ENCODE measurements at regions not wholly inside any gene's neighbourhood (a gene's known extent, or its start where the extent isn't known, plus 50 kb on each side); places are given as distances from the start of the nearest gene placed in this dataset.
"Not testable (repeated sequence)": the region's sequence is repeated elsewhere in the genome, so short reads cannot be mapped to it uniquely, and the experiment has no call there.

DNA sequence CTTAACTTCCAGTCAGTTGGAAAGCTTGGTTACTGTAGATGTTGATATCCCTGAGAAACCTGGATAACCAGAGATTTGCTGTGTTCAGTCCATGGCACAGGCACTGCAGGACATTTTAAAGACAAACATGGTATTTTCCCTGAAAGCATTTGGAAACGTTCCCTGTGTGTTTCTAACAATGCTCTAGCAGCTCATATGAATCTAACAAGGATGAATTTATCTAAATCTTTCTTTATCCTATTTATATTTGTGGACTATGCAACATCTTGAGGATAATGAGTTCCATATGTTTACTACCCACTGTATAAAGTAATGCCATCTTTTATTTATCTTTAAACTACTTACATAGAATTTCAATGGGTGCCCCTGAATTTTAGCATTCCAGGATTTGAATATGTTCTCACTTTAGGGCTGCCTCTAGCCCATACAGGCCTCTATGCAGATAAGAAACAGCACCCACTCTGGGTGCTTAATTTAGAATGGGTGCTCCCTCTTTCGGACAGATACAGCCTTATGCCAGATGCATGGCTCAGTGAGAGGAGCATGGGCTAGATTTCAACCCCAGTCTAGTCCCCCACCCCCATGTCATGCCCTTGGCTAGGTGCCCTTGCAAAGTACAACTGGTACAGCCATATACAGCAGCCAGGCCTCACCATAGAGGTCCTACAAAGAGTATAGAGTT, 50.6 kb upstream of the NEMP2 start:
- DNase-seq (ENCODE audit: low spot score in 2 of 2) (no peak), ATAC-seq (no peak)
- peaks cover 0 to 6% of the 10 kb centered on the region in 2 donors for H3K9me3 Mint-ChIP-seq
- H3K36me3 Mint-ChIP-seq: peaks cover 0 to 7% of the 10 kb centered on the region in 2 donors
- no peak overlapping the region for H3K27ac Mint-ChIP-seq

DNA sequence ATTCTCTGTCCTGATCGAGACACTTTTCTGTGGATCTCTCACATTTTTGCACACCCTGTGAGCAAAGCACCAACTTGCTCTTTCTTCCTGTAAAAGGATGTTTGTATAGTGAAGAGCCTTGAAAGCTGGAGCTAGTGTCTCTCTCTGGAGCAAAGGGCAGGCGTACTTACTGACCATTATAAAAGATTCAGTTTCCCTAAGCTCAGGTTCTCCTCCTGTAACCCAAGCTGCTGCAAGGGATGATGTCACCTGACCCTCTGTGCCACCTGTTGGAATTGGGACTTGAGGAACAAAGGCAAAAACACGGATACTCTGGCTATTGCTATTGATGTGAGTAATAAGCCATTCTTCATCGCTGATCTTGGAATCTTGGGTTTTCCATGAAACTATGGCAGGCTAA, 52.6 kb upstream of the NEMP2 start:
- Mint-ChIP-seq H3K9me3 (peaks cover 0 to 6% of the 10 kb centered on the region in 2 donors), H3K36me3 (peaks cover 0 to 7% of the 10 kb centered on the region in 2 donors), H3K27ac (no peak overlapping the region)
- no peak for ATAC-seq
- no peak for DNase-seq (ENCODE audit: low spot score in 2 of 2)

DNA sequence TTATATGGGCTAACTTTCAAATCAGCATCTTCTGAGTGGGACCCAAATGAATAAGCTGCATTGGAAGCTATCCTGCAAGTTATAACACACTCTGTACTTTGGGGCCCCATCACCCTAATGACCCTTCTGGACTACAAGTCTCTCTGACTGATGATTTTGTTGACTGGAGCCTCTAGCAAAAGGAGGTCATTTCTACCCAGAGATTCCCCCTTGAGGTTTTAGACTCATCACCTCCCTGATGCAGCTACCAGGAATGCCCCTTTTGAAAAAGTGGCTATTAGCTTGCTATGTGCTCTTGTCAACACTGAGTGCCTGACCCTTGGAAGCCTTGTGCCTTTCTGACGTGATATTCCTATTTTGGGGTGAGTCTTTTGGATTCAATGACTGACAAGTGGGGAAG, 54.5 kb upstream of the NEMP2 start:
- Mint-ChIP-seq H3K9me3 (peaks cover 0 to under 1% of the 10 kb centered on the region in 2 donors), H3K36me3 (peaks cover 0 to 1% of the 10 kb centered on the region in 2 donors), H3K27ac (no peak overlapping the region)
- DNase-seq (ENCODE audit: low spot score in 2 of 2) (no peak), ATAC-seq (no peak)

DNA sequence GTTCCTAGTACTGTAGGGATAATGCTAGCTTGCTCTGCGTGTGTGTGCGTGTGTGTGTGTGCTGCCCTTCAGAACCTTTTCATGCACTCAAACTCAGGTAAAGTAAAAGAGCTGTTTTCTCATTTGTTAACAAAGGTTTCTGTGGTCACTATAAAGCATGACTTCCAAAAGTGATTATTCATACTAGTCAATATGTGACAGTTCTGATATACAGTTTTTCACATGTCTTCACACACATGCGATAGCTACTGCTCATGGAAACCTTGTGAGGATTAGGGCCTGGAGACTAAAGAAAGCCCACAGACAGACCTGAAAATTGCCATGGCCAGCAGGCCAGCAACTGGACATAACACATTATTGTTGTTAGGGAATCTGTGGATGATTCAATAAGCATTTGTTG, 56.9 kb upstream of the NEMP2 start:
- no peak overlapping the region for H3K27ac Mint-ChIP-seq
- peak in 1 of 2 donors; percentile 34 for ATAC-seq
- no peaks in the 10 kb centered on the region for H3K9me3 Mint-ChIP-seq
- no peak for DNase-seq (ENCODE audit: low spot score in 2 of 2)
- no peaks in the 10 kb centered on the region for H3K36me3 Mint-ChIP-seq

DNA sequence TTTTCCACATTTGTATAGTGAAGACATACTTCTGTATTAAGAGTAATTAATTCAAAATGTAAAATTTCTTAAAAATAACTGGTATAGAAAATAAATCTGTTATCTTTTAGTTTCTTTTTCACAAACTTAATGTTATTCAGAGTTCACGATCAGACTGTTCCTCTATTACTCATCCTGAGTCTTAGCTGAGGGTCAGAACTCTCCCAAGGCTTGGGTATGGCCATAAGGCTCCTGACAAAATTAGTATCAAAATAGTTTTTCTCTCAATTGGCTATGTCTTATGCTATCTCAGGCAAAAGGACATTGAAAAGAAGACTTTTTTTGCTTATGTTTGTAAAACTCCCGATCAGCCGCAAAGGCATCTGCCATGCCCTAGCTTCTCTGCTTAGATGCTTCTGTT, 56.1 kb upstream of the NAB1 start:
- Mint-ChIP-seq H3K36me3 (no peaks in the 10 kb centered on the region), H3K27ac (no peak overlapping the region), H3K9me3 (no peaks in the 10 kb centered on the region)
- DNase-seq (ENCODE audit: low spot score in 2 of 2): no peak
- ATAC-seq: no peak

DNA sequence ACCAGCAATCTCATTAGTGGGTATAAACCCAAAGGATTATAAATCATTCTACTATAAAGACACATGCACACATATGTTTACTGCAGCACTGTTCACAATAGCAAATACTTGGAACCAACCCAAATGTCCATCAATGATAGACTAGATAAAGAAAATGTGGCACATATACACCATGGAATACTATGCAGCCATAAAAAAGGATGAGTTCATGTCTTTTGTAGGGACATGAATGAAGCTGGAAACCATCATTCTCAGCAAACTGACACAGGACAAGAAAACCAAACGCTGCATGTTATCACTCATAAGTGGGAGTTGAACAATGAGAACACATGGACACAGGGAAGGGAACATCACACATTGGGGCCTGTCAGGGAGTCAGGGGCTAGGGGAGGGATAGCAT, 53.0 kb upstream of the NAB1 start:
- H3K9me3 Mint-ChIP-seq; H3K36me3 Mint-ChIP-seq; DNase-seq (ENCODE audit: low spot score in 2 of 2); H3K27ac Mint-ChIP-seq; ATAC-seq: not testable (repeated sequence)

DNA sequence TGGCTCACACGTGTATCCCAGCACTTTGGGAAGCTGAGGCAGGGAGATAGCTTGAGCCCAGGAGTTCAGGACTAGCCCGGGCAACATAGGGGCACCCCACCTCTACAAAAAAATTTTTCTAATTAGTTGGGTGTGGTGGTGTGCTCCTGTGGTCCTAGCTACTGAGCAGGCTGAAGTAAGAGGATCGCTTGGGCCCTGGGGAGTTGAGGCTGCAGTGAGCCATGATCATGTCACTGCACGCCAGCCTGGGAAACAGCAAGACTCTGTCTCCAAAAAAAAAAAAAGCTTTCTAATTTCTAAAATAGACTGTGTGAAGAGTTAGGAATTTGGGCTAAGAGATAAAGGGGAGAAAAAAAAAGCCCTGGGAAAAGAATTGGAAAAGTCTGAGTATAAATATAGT, 51.9 kb upstream of the NAB1 start:
- peaks cover 0 to 10% of the 10 kb centered on the region in 2 donors for H3K9me3 Mint-ChIP-seq
- no peak for DNase-seq (ENCODE audit: low spot score in 2 of 2)
- H3K36me3 Mint-ChIP-seq: no peaks in the 10 kb centered on the region
- no peak for ATAC-seq
- H3K27ac Mint-ChIP-seq: no peak overlapping the region

DNA sequence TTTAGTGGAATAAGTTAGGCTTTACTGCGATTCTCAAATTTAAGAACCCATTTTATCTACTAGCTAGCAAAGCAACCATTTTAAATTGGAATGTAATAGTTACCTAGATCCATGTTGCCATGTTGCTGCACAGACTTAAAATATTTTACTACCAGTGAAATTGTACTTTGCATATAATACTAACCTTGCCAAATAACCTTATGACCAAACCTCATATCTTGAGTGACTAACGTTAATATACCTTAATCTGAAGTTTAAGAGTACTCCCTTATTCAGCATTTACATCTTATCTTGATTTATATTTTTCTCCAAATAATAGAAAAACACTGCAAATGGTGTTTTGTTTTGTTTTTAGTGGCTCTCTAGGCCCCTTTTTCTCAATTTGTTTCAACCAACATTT, 50.3 kb upstream of the NAB1 start:
- DNase-seq (ENCODE audit: low spot score in 2 of 2) (no peak), ATAC-seq (no peak)
- Mint-ChIP-seq H3K36me3 (no peaks in the 10 kb centered on the region), H3K9me3 (peaks cover 0 to 10% of the 10 kb centered on the region in 2 donors), H3K27ac (no peak overlapping the region)

DNA sequence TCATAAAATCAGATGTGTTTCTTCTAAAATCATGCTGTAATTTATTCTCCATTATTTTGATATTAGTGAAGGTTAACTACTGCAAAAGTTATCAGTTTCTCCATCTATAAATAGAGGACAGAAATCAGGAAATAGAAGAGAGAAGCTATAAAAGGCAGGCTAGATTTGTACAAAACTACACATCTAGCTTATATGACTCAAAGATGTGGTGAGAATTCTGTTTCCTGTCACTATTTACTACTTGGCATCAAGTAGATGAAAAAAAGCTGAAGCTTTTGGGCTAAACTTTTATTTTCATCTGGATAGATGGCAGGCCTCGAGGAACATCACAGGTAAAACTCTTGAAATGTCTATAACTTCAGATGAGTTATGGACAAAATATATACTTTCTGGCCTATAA, 49.8 kb upstream of the NAB1 start:
- ATAC-seq (no peak), DNase-seq (ENCODE audit: low spot score in 2 of 2) (no peak)
- peaks cover 0 to 10% of the 10 kb centered on the region in 2 donors for H3K9me3 Mint-ChIP-seq
- H3K36me3 Mint-ChIP-seq: no peaks in the 10 kb centered on the region
- H3K27ac Mint-ChIP-seq: no peak overlapping the region
